PC-9 (cell line): ENCODE measurements at regions not wholly inside any gene's neighbourhood (a gene's known extent, or its start where the extent isn't known, plus 50 kb on each side); places are given as distances from the start of the nearest gene placed in this dataset.

Source experiments
- EZH2 ChIP-seq: fragments of 200-600 bp; sonication (generic); IDR thresholded peaks from 2 replicates; pipeline ENCODE4 v1.8.0; 2017; ENCODE audit warnings: antibody characterized with exemption, low read depth
- TF ChIP-seq, protein P1 (sequence below): fragments of 200-600 bp; sonication (generic); conservative IDR thresholded peaks from 2 replicates; pipeline ENCODE4 v1.6.1; 2017; ENCODE audit warnings: mixed run types, antibody characterized with exemption, mild to moderate bottlenecking, moderate library complexity

DNA sequence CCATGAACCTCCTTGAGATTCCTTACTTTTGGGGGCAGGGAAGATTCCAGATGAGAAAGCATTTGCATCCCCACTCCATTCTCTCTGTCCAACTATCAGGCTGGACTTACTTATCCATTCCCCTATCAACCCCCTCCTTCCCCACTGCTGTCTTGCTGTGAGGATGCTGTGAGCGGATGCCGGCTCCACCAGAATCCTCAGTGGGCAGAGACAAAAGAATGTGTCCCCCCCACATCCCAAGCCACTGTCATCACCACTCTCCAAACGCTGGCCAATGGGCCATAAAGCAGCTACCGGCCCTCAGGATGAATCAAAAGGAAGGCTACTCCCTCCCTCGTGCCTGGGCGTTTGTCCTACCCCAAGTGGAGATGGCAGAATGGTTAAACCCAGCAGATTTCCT lies 173.0 kb upstream of the NTF3 start:
- TF ChIP-seq, protein P1, sequence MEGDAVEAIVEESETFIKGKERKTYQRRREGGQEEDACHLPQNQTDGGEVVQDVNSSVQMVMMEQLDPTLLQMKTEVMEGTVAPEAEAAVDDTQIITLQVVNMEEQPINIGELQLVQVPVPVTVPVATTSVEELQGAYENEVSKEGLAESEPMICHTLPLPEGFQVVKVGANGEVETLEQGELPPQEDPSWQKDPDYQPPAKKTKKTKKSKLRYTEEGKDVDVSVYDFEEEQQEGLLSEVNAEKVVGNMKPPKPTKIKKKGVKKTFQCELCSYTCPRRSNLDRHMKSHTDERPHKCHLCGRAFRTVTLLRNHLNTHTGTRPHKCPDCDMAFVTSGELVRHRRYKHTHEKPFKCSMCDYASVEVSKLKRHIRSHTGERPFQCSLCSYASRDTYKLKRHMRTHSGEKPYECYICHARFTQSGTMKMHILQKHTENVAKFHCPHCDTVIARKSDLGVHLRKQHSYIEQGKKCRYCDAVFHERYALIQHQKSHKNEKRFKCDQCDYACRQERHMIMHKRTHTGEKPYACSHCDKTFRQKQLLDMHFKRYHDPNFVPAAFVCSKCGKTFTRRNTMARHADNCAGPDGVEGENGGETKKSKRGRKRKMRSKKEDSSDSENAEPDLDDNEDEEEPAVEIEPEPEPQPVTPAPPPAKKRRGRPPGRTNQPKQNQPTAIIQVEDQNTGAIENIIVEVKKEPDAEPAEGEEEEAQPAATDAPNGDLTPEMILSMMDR, result no peak
- no peak for TF ChIP-seq EZH2
